Stimulated activated CD8-positive, alpha-beta memory T cell treated with anti-CD3 and anti-CD28 coated beads, Interleukin-15, amount 100 ng/mL, for 48 hours (primary cell): ENCODE measurements at regions not wholly inside any gene's neighbourhood (a gene's known extent, or its start where the extent isn't known, plus 50 kb on each side); places are given as distances from the start of the nearest gene placed in this dataset.

Experiments used
- DNase-seq, 2 donors: peaks; one replicate each; pipeline ENCODE4 v3.0.0-alpha.2; 2020; ENCODE audit warnings: low read depth in 2 of 2

GRCh38 chr15:70267306-70267705, 169.6 kb upstream of the TLE3 start:
- DNase-seq = no peak

- DNase-seq = no peak
Measured at GRCh38 chr15:70266412-70267121, 168.8 kb upstream of the TLE3 start.

GRCh38 chr15:70265986-70266385, 168.3 kb upstream of the TLE3 start:
- DNase-seq = no peak

GRCh38 chr15:70265466-70265978, 167.8 kb upstream of the TLE3 start:
- no peak for DNase-seq

GRCh38 chr15:70264738-70265465, 167.2 kb upstream of the TLE3 start:
- DNase-seq = no peak

GRCh38 chr15:70264014-70264582, 166.4 kb upstream of the TLE3 start:
- no peak for DNase-seq

- no peak for DNase-seq
Measured at GRCh38 chr15:70262591-70263274, 165.0 kb upstream of the TLE3 start.

GRCh38 chr15:70262171-70262570, 164.5 kb upstream of the TLE3 start:
- DNase-seq = no peak

GRCh38 chr15:70261083-70261482, 163.4 kb upstream of the TLE3 start:
- DNase-seq = no peak

- no peak for DNase-seq
Measured at GRCh38 chr15:70260580-70260979, 162.9 kb upstream of the TLE3 start.

- no peak for DNase-seq
Measured at GRCh38 chr15:70259640-70260508, 162.2 kb upstream of the TLE3 start.

GRCh38 chr15:70259028-70259424, 161.3 kb upstream of the TLE3 start:
- no peak for DNase-seq

- peak; percentile 80 to 82 for DNase-seq
Measured at GRCh38 chr15:70258369-70259027, 160.8 kb upstream of the TLE3 start.

- no peak for DNase-seq
Measured at GRCh38 chr15:70257573-70258248, 160.0 kb upstream of the TLE3 start.

- DNase-seq = no peak
Measured at GRCh38 chr15:70257047-70257446, 159.3 kb upstream of the TLE3 start.

- DNase-seq = no peak
Measured at GRCh38 chr15:70254311-70254869, 156.7 kb upstream of the TLE3 start.

- no peak for DNase-seq
Measured at GRCh38 chr15:70253461-70254156, 155.9 kb upstream of the TLE3 start.

- DNase-seq = no peak
Measured at GRCh38 chr15:70252951-70253320, 155.2 kb upstream of the TLE3 start.
